Osteoblast (primary cell): ENCODE measurements at regions not wholly inside any gene's neighbourhood (a gene's known extent, or its start where the extent isn't known, plus 50 kb on each side); places are given as distances from the start of the nearest gene placed in this dataset.

ENCODE experiments used
- DNase-seq: peaks from one replicate; pipeline ENCODE4 v3.0.0; 2011; ENCODE audit warnings: low spot score, mixed read lengths; ENCODE audit not compliant: insufficient read length; ENCODE audit errors: missing footprints
- H2AFZ ChIP-seq: 2 replicates; pipeline ENCODE4 v1.6.0; 2011; ENCODE audit warnings: mild to moderate bottlenecking, low read length
- H3K27ac ChIP-seq: 2 replicates; pipeline ENCODE4 v1.5.1; 2011; ENCODE audit warnings: mild to moderate bottlenecking, low read depth, low read length, moderate library complexity
- H3K27me3 ChIP-seq: 2 replicates; pipeline ENCODE4 v1.6.0; 2012; ENCODE audit warnings: mild to moderate bottlenecking, control low read depth, inconsistent platforms, low read length, moderate library complexity; ENCODE audit not compliant: insufficient read depth
- H3K36me3 ChIP-seq: 2 replicates; pipeline ENCODE4 v1.5.1; 2011; ENCODE audit warnings: mild to moderate bottlenecking, low read length, control low read depth, moderate library complexity; ENCODE audit not compliant: insufficient read depth
- H3K4me1 ChIP-seq: 2 replicates; pipeline ENCODE4 v1.5.1; 2011; ENCODE audit warnings: mild to moderate bottlenecking, low read length, control low read depth, moderate library complexity; ENCODE audit not compliant: insufficient read depth
- H3K4me2 ChIP-seq: 2 replicates; pipeline ENCODE4 v1.6.0; 2011; ENCODE audit warnings: mild to moderate bottlenecking, low read length; ENCODE audit not compliant: insufficient read depth
- H3K4me3 ChIP-seq: fragments of 200-600 bp; sonication (generic); 3 replicates; pipeline ENCODE4 v1.5.1; 2012; ENCODE audit warnings: mild to moderate bottlenecking, low read length, inconsistent platforms; ENCODE audit not compliant: insufficient read depth
- H3K79me2 ChIP-seq: 2 replicates; pipeline ENCODE4 v1.6.0; 2012; ENCODE audit warnings: mild to moderate bottlenecking, low read length, control low read depth, inconsistent platforms; ENCODE audit not compliant: insufficient read depth
- H3K9me3 ChIP-seq: 2 replicates; pipeline ENCODE4 v1.5.1; 2011; ENCODE audit warnings: low read depth, low read length, control low read depth
- H4K20me1 ChIP-seq: 2 replicates; pipeline ENCODE4 v1.6.0; 2012; ENCODE audit warnings: mild to moderate bottlenecking, low read length, control low read depth; ENCODE audit not compliant: insufficient read depth
- TF ChIP-seq, protein P1 (sequence below): IDR thresholded peaks from 2 replicates; pipeline ENCODE4 v1.5.1; 2011; ENCODE audit warnings: mild to moderate bottlenecking, low read depth, low read length, moderate library complexity; ENCODE audit errors: extremely low read depth

DNA sequence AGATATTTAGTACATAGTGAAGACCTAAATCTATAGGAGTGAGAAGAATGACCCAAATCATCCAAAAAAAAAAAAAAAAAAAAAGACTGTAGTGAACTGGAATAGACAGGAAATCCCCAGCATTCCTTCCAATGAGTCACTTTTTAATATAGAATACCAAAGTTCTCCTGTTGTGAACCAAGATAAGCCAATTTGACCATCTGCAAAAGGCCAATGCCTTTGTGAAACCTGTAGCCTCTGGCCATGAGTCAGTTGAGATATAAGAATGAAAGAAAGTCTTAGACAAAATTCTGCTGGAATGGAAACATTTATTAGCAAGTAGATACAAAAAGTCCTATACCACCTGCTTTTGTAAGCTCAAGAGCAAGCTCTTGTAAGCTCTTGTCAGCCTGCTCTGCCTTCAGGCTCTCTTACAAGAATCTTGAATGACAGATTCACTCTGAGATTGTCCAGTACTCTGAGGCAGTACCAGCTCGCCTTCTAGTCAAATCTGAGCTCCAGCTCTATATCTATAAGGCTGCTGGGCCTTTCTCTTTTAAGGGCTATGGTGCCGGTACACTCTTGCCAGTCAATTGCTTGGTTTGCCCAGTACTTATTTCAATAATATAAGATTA lies 243.0 kb upstream of the TMTC1 start:
- Histone ChIP-seq H3K4me1 (peaks cover 16% of the 10 kb centered on the region), H3K4me2 (peak overlapping the region; percentile 2), H4K20me1 (no peaks in the 10 kb centered on the region), H3K4me3 (no peak overlapping the region), H3K79me2 (no peaks in the 10 kb centered on the region), H3K36me3 (no peaks in the 10 kb centered on the region), H2AFZ (no peak overlapping the region), H3K27ac (peak overlapping the region; percentile 46), H3K27me3 (no peaks in the 10 kb centered on the region), H3K9me3 (no peaks in the 10 kb centered on the region)
- TF ChIP-seq, protein P1, sequence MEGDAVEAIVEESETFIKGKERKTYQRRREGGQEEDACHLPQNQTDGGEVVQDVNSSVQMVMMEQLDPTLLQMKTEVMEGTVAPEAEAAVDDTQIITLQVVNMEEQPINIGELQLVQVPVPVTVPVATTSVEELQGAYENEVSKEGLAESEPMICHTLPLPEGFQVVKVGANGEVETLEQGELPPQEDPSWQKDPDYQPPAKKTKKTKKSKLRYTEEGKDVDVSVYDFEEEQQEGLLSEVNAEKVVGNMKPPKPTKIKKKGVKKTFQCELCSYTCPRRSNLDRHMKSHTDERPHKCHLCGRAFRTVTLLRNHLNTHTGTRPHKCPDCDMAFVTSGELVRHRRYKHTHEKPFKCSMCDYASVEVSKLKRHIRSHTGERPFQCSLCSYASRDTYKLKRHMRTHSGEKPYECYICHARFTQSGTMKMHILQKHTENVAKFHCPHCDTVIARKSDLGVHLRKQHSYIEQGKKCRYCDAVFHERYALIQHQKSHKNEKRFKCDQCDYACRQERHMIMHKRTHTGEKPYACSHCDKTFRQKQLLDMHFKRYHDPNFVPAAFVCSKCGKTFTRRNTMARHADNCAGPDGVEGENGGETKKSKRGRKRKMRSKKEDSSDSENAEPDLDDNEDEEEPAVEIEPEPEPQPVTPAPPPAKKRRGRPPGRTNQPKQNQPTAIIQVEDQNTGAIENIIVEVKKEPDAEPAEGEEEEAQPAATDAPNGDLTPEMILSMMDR, result no peak
- no peak for DNase-seq

DNA sequence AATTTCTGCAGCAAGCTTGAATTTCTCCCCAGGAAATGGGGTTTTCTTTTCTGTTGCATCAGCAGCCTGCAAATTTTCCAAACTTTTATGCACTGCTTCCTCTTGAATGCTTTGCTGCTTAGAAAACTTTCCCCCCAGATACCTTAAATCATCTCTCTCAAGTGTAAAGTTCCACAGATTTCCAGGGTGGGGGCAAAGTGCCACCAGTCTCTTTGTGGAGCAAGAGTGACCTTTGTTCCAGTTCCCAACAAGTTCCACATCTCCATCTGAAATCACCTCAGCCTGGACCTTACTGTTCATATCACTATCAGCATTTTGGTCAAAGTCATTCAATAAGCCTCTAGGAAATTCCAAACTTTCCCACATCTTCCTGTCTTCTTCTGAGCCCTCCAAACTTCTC lies 241.6 kb upstream of the TMTC1 start:
- Histone ChIP-seq H2AFZ (no peak overlapping the region), H4K20me1 (no peaks in the 10 kb centered on the region), H3K9me3 (no peaks in the 10 kb centered on the region), H3K4me1 (peaks cover 16% of the 10 kb centered on the region), H3K36me3 (no peaks in the 10 kb centered on the region), H3K27me3 (no peaks in the 10 kb centered on the region), H3K27ac (no peak overlapping the region), H3K4me2 (no peak overlapping the region), H3K4me3 (no peak overlapping the region), H3K79me2 (no peaks in the 10 kb centered on the region)
- DNase-seq, result no peak
- TF ChIP-seq, protein P1, result no peak

DNA sequence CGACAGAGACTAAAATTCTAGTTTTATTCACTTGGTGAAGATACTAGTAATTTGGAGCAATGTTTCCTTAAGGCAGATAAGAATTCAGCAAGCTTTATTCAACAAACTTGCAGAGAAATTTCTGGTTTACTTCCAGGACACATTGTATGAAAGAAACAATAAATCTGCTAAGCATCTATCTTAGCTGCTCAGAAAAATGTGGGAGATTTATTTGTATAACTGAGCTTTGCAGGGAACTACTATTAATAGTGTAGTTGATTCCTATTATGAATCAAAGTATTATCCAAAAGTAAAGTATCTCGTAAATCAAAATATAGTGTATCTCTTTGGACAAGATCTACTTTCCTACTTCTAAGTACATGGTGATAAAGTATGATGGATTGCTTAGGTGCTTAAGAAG lies 239.4 kb upstream of the TMTC1 start:
- Histone ChIP-seq H4K20me1 (no peaks in the 10 kb centered on the region), H3K4me1 (peaks cover 16% of the 10 kb centered on the region), H2AFZ (no peak overlapping the region), H3K36me3 (no peaks in the 10 kb centered on the region), H3K9me3 (no peaks in the 10 kb centered on the region), H3K27me3 (no peaks in the 10 kb centered on the region), H3K79me2 (no peaks in the 10 kb centered on the region), H3K4me3 (no peak overlapping the region), H3K27ac (no peak overlapping the region), H3K4me2 (no peak overlapping the region)
- TF ChIP-seq, protein P1, result no peak
- DNase-seq, result no peak

DNA sequence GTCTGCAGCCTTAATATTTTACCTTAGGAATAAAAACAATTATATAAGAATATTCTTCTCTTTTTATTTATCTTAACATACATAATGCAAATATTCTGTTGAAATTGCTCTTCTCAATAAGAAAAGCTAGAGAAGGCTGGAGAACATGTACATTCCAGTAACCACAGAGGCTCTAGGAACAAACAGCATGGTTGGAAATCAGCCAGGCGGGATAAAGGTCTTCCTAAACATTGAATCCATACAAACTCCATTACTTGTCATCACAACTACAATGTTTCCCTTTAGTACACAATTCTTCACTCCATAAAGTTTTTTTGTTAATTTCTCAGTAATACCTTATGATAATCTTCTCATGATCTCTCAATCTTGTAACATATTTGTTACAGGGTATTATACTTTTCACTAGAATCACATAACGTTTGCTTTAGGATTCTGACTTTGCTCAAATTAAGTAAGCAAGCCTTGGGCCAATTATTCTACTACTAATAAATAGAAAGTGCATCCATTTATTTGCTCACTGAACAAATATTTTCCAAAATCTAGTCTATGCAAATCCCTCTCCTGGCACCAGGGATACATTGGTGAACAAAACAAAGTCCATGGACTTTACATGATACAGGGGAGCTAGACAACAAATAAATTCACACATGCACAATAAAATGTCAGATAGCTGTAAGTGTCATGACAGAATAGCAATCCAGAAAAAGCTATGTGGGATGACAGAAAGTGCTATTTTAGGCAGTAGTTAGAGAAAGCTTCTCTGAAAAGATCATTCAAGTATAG lies 237.5 kb upstream of the TMTC1 start:
- H3K4me3 ChIP-seq, result no peak overlapping the region

More for the DNA sequence above, 237.5 kb upstream of the TMTC1 start:
- no peak for DNase-seq
- Histone ChIP-seq H3K79me2 (no peaks in the 10 kb centered on the region), H3K36me3 (no peaks in the 10 kb centered on the region), H3K27me3 (no peaks in the 10 kb centered on the region), H3K4me2 (no peak overlapping the region), H3K27ac (no peak overlapping the region), H3K9me3 (no peaks in the 10 kb centered on the region), H2AFZ (no peak overlapping the region), H4K20me1 (no peaks in the 10 kb centered on the region), H3K4me1 (peaks cover 5% of the 10 kb centered on the region)
- TF ChIP-seq, protein P1, result no peak
